ENCODE measurements at regions not wholly inside any gene's neighbourhood (a gene's known extent, or its start where the extent isn't known, plus 50 kb on each side); places are given as distances from the start of the nearest gene placed in this dataset.

DNA sequence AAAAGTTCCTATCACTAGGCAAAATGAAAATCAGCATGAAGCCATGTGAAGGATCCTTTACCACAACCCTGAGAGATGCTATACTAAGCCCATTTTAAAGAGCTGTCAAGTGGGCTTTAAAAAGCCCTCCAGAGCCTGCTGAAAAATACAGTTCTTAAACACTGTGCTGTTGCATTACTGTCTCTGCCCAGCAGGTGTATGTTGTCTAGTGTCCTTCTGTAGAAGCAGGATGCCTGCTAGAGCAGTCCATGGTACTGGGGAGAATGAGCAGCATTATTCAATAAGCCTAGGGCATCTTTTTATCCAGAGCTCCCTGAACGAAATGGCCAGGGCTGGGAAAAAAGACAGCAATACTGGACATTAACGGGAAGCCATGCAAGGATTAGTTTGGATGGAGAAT lies 126.2 kb upstream of the PLCXD3 start:
- TF ChIP-seq POLR2AphosphoS5 (IDR thresholded peaks at IDR 0.05; ENCODE audit: low read depth, low read length) (no peak), POLR2A (IDR thresholded peaks at IDR 0.05; ENCODE audit: low read depth, low read length) (no peak)
